ENCODE measurements at regions not wholly inside any gene's neighbourhood (a gene's known extent, or its start where the extent isn't known, plus 50 kb on each side); places are given as distances from the start of the nearest gene placed in this dataset.

GRCh38 chr9:32294106-32294505, 90.3 kb upstream of the ACO1 start:
- Histone ChIP-seq H3K27ac (ENCODE audit: low read length) (no peak overlapping the region), H3K4me2 (ENCODE audit: low read length) (no peak overlapping the region), H3K4me1 (ENCODE audit: low read length) (no peaks in the 10 kb centered on the region), H3K9ac (ENCODE audit: low read length) (no peak overlapping the region), H4K20me1 (ENCODE audit: insufficient read depth, low read length) (no peaks in the 10 kb centered on the region), H3K36me3 (replicated peaks; ENCODE audit: low read depth, low read length) (no peaks in the 10 kb centered on the region), H3K27me3 (ENCODE audit: low read depth, low read length) (no peaks in the 10 kb centered on the region), H2AFZ (ENCODE audit: low read depth, low read length) (no peak overlapping the region; the same call in 1 of the 2 replicates), H3K4me3 (ENCODE audit: low read length) (no peak overlapping the region), H3K79me2 (ENCODE audit: low read length) (no peaks in the 10 kb centered on the region), H3K9me3 (ENCODE audit: insufficient read depth, low read length) (no peaks in the 10 kb centered on the region)
- TF ChIP-seq, protein P1, sequence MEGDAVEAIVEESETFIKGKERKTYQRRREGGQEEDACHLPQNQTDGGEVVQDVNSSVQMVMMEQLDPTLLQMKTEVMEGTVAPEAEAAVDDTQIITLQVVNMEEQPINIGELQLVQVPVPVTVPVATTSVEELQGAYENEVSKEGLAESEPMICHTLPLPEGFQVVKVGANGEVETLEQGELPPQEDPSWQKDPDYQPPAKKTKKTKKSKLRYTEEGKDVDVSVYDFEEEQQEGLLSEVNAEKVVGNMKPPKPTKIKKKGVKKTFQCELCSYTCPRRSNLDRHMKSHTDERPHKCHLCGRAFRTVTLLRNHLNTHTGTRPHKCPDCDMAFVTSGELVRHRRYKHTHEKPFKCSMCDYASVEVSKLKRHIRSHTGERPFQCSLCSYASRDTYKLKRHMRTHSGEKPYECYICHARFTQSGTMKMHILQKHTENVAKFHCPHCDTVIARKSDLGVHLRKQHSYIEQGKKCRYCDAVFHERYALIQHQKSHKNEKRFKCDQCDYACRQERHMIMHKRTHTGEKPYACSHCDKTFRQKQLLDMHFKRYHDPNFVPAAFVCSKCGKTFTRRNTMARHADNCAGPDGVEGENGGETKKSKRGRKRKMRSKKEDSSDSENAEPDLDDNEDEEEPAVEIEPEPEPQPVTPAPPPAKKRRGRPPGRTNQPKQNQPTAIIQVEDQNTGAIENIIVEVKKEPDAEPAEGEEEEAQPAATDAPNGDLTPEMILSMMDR (IDR thresholded peaks at IDR 0.05; ENCODE audit: low read depth, low read length): no peak
- no peak for TF ChIP-seq EZH2phosphoT487 (IDR thresholded peaks at IDR 0.05; ENCODE audit: low read depth)

GRCh38 chr9:32300373-32300772, 84.1 kb upstream of the ACO1 start:
- no peak overlapping the region for H2AFZ ChIP-seq (ENCODE audit: low read depth, low read length)
- H3K4me1 ChIP-seq (ENCODE audit: low read length): no peaks in the 10 kb centered on the region
- TF ChIP-seq EZH2phosphoT487 (IDR thresholded peaks at IDR 0.05; ENCODE audit: low read depth): no peak
- TF ChIP-seq, protein P1 (IDR thresholded peaks at IDR 0.05; ENCODE audit: low read depth, low read length): no peak
- no peaks in the 10 kb centered on the region for H3K27me3 ChIP-seq (ENCODE audit: low read depth, low read length)
- no peaks in the 10 kb centered on the region for H3K36me3 ChIP-seq (replicated peaks; ENCODE audit: low read depth, low read length)
- H3K27ac ChIP-seq (ENCODE audit: low read length): no peak overlapping the region
- H3K4me2 ChIP-seq (ENCODE audit: low read length): no peak overlapping the region
- H3K79me2 ChIP-seq (ENCODE audit: low read length): no peaks in the 10 kb centered on the region
- H3K9me3 ChIP-seq (ENCODE audit: insufficient read depth, low read length): no peaks in the 10 kb centered on the region
- no peak overlapping the region for H3K9ac ChIP-seq (ENCODE audit: low read length)
- no peaks in the 10 kb centered on the region for H4K20me1 ChIP-seq (ENCODE audit: insufficient read depth, low read length)
- no peak overlapping the region for H3K4me3 ChIP-seq (ENCODE audit: low read length)

DNA sequence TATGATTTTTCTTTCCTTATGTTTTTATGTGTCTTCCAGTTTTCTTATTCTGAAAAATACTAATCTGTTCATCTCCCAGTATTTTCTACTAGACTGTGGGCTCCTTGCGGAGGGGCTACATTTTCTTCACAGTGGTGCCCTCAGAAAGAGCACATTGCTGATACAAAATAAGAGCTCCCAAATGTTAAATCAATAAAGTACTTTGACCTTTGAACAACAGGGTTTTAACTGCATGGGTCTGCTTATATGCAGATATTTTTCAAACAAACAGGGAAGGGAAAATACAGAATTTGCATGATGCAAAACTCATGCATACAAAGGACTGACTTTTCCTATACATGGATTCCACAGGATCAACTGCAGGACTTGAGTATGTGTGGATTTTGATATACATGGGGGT, 79.9 kb upstream of the ACO1 start:
- Histone ChIP-seq H3K36me3 (replicated peaks; ENCODE audit: low read depth, low read length) (no peaks in the 10 kb centered on the region), H3K4me3 (ENCODE audit: low read length) (no peak overlapping the region), H3K27ac (ENCODE audit: low read length) (no peak overlapping the region), H3K27me3 (ENCODE audit: low read depth, low read length) (no peaks in the 10 kb centered on the region), H3K4me1 (ENCODE audit: low read length) (no peaks in the 10 kb centered on the region), H3K9me3 (ENCODE audit: insufficient read depth, low read length) (no peaks in the 10 kb centered on the region), H4K20me1 (ENCODE audit: insufficient read depth, low read length) (no peaks in the 10 kb centered on the region), H3K9ac (ENCODE audit: low read length) (no peak overlapping the region), H2AFZ (ENCODE audit: low read depth, low read length) (no peak overlapping the region), H3K79me2 (ENCODE audit: low read length) (no peaks in the 10 kb centered on the region), H3K4me2 (ENCODE audit: low read length) (no peak overlapping the region)
- TF ChIP-seq, protein P1 (IDR thresholded peaks at IDR 0.05; ENCODE audit: low read depth, low read length): no peak
- TF ChIP-seq EZH2phosphoT487 (IDR thresholded peaks at IDR 0.05; ENCODE audit: low read depth): no peak

DNA sequence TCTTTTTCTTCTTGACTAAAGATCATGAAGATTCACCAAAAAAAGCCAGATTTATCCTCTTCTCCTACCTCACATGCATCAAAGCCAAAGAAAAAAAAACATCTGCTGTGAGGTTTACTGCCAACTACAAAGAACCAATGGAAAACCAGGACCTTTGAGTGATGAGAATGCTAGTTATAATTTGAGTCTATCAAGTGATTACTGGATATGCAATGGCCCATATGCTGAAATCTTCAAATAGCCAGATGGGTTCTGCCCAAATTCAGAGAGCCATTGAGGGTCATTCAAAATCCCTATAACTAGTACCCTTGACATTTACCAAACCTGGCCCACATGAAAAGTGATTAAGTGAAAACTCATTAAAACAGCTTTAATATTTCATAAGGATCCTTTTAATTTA, 78.4 kb upstream of the ACO1 start:
- Histone ChIP-seq H3K4me2 (ENCODE audit: low read length) (no peak overlapping the region), H3K27me3 (ENCODE audit: low read depth, low read length) (no peaks in the 10 kb centered on the region), H3K4me1 (ENCODE audit: low read length) (no peaks in the 10 kb centered on the region), H2AFZ (ENCODE audit: low read depth, low read length) (no peak overlapping the region), H4K20me1 (ENCODE audit: insufficient read depth, low read length) (no peaks in the 10 kb centered on the region), H3K9ac (ENCODE audit: low read length) (no peak overlapping the region), H3K9me3 (ENCODE audit: insufficient read depth, low read length) (no peaks in the 10 kb centered on the region), H3K36me3 (replicated peaks; ENCODE audit: low read depth, low read length) (no peaks in the 10 kb centered on the region), H3K4me3 (ENCODE audit: low read length) (no peak overlapping the region), H3K27ac (ENCODE audit: low read length) (no peak overlapping the region), H3K79me2 (ENCODE audit: low read length) (no peaks in the 10 kb centered on the region)
- no peak for TF ChIP-seq EZH2phosphoT487 (IDR thresholded peaks at IDR 0.05; ENCODE audit: low read depth)
- TF ChIP-seq, protein P1 (IDR thresholded peaks at IDR 0.05; ENCODE audit: low read depth, low read length): no peak
